ENCODE measurements at regions not wholly inside any gene's neighbourhood (a gene's known extent, or its start where the extent isn't known, plus 50 kb on each side); places are given as distances from the start of the nearest gene placed in this dataset.

DNA sequence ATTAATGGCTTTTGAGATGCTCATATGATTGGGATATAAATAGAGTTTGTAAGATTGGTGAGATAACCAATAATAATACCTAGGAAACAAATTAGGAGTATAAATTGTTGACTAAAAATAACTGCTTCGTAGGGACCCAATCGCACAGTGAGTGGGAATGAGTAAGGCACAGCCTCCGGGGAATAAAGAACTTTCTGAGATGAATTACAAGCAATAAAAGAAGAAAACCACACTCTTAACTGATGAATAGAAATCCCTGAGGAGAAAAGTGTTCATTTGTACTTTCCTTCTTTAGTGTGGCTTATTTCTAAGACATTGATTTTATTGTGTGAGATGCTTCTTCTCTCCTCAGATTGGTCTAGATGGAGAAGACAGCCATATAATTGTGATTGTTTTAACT is 443.4 kb upstream of the PRMT6 start:
- TF ChIP-seq FOXP2 (optimal IDR thresholded peaks at IDR 0.05; ENCODE audit: borderline replicate concordance, extremely low read depth, extremely low read length, insufficient read depth) (no peak), SIN3A (IDR thresholded peaks at IDR 0.05; ENCODE audit: borderline replicate concordance, insufficient read depth, low read length) (no peak)

DNA sequence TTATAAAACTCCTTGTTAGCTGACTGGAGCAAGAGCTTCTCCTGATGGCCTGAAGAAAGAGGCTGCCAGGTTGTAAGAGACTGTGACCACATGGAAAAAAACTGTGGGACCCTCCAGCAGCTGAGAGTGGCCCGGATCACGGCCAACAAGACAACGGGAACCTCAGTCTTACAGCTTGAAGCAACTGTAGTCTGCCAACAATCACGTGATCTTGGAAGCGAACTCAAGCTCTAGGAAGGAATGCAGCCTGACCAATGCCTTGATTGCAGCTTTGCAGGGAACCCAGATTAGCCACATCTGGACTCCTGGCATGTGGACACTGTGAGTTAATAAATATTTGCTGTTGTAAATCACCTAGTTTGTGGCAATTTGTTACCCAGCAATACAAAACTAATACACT is 442.6 kb upstream of the PRMT6 start:
- TF ChIP-seq POLR2AphosphoS5 (IDR thresholded peaks at IDR 0.05; ENCODE audit: low read depth, low read length): no peak
- TF ChIP-seq FOXP2 (optimal IDR thresholded peaks at IDR 0.05; ENCODE audit: borderline replicate concordance, extremely low read depth, extremely low read length, insufficient read depth): no peak
- TF ChIP-seq, protein P1, sequence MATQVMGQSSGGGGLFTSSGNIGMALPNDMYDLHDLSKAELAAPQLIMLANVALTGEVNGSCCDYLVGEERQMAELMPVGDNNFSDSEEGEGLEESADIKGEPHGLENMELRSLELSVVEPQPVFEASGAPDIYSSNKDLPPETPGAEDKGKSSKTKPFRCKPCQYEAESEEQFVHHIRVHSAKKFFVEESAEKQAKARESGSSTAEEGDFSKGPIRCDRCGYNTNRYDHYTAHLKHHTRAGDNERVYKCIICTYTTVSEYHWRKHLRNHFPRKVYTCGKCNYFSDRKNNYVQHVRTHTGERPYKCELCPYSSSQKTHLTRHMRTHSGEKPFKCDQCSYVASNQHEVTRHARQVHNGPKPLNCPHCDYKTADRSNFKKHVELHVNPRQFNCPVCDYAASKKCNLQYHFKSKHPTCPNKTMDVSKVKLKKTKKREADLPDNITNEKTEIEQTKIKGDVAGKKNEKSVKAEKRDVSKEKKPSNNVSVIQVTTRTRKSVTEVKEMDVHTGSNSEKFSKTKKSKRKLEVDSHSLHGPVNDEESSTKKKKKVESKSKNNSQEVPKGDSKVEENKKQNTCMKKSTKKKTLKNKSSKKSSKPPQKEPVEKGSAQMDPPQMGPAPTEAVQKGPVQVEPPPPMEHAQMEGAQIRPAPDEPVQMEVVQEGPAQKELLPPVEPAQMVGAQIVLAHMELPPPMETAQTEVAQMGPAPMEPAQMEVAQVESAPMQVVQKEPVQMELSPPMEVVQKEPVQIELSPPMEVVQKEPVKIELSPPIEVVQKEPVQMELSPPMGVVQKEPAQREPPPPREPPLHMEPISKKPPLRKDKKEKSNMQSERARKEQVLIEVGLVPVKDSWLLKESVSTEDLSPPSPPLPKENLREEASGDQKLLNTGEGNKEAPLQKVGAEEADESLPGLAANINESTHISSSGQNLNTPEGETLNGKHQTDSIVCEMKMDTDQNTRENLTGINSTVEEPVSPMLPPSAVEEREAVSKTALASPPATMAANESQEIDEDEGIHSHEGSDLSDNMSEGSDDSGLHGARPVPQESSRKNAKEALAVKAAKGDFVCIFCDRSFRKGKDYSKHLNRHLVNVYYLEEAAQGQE (IDR thresholded peaks at IDR 0.05; ENCODE audit: insufficient read depth in 1 of 2, low read depth in 2 of 2, low read length in 2 of 2): no peak
- TF ChIP-seq TAF1 (IDR thresholded peaks at IDR 0.05; ENCODE audit: borderline replicate concordance, insufficient read depth, low read length): no peak
- no peak for TF ChIP-seq SIN3A (IDR thresholded peaks at IDR 0.05; ENCODE audit: borderline replicate concordance, insufficient read depth, low read length)

GRCh38 chr1:106615473-106615872 is 441.0 kb upstream of the PRMT6 start:
- TF ChIP-seq SIN3A (IDR thresholded peaks at IDR 0.05; ENCODE audit: borderline replicate concordance, insufficient read depth, low read length) (no peak), TAF1 (IDR thresholded peaks at IDR 0.05; ENCODE audit: borderline replicate concordance, insufficient read depth, low read length) (no peak), FOXP2 (optimal IDR thresholded peaks at IDR 0.05; ENCODE audit: borderline replicate concordance, extremely low read depth, extremely low read length, insufficient read depth) (no peak), POLR2AphosphoS5 (IDR thresholded peaks at IDR 0.05; ENCODE audit: low read depth, low read length) (no peak)
- TF ChIP-seq, protein P1 (IDR thresholded peaks at IDR 0.05; ENCODE audit: insufficient read depth in 1 of 2, low read depth in 2 of 2, low read length in 2 of 2): no peak

DNA sequence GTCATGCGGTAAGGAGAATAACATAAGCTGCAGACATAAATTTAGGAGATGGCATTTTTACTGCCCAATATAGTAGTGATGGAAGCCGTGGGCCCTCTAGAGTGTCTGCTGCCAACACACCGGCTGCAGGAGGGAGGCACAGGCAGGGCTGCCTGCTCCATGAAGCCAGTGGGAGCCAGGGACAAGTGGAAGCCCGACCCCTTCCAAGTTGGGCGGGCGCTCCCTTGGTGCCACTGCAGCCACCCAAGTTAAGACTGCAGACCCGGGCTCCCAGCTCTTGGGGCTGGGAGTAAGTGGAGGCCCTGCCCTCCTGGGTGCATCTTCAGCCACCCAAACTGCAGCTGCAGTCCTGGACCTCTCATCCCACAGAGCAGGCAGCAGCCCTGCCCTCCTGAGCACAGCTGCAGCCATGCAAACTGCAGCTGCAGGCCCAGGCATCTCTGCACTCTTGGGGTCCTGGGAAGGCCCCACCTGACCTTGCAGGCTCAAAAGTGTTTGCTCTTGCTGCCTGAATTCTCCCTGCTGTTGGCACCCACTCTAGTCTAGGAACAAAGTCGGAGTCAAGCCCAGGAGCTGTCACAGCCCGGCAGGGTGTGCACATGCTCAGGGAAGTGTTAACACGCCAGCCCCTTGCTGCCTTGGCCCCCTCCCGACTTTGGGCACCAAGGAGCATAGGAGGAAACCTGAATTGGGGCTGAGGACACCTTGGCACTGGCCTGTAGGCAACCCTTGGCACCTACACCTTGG is 437.2 kb upstream of the PRMT6 start:
- TF ChIP-seq FOXP2 (optimal IDR thresholded peaks at IDR 0.05; ENCODE audit: borderline replicate concordance, extremely low read depth, extremely low read length, insufficient read depth) (no peak), POLR2AphosphoS5 (IDR thresholded peaks at IDR 0.05; ENCODE audit: low read depth, low read length) (no peak), TAF1 (IDR thresholded peaks at IDR 0.05; ENCODE audit: borderline replicate concordance, insufficient read depth, low read length) (no peak), SIN3A (IDR thresholded peaks at IDR 0.05; ENCODE audit: borderline replicate concordance, insufficient read depth, low read length) (no peak)
- TF ChIP-seq, protein P1 (IDR thresholded peaks at IDR 0.05; ENCODE audit: insufficient read depth in 1 of 2, low read depth in 2 of 2, low read length in 2 of 2): no peak

- TF ChIP-seq POLR2AphosphoS5 (IDR thresholded peaks at IDR 0.05; ENCODE audit: low read depth, low read length): no peak
- no peak for TF ChIP-seq FOXP2 (optimal IDR thresholded peaks at IDR 0.05; ENCODE audit: borderline replicate concordance, extremely low read depth, extremely low read length, insufficient read depth)
- no peak for TF ChIP-seq TAF1 (IDR thresholded peaks at IDR 0.05; ENCODE audit: borderline replicate concordance, insufficient read depth, low read length)
- TF ChIP-seq, protein P1 (IDR thresholded peaks at IDR 0.05; ENCODE audit: insufficient read depth in 1 of 2, low read depth in 2 of 2, low read length in 2 of 2): no peak
- no peak for TF ChIP-seq SIN3A (IDR thresholded peaks at IDR 0.05; ENCODE audit: borderline replicate concordance, insufficient read depth, low read length)
Observed at GRCh38 chr1:106619827-106620134, 436.7 kb upstream of the PRMT6 start.
